ENCODE measurements at regions not wholly inside any gene's neighbourhood (a gene's known extent, or its start where the extent isn't known, plus 50 kb on each side); places are given as distances from the start of the nearest gene placed in this dataset.

DNA sequence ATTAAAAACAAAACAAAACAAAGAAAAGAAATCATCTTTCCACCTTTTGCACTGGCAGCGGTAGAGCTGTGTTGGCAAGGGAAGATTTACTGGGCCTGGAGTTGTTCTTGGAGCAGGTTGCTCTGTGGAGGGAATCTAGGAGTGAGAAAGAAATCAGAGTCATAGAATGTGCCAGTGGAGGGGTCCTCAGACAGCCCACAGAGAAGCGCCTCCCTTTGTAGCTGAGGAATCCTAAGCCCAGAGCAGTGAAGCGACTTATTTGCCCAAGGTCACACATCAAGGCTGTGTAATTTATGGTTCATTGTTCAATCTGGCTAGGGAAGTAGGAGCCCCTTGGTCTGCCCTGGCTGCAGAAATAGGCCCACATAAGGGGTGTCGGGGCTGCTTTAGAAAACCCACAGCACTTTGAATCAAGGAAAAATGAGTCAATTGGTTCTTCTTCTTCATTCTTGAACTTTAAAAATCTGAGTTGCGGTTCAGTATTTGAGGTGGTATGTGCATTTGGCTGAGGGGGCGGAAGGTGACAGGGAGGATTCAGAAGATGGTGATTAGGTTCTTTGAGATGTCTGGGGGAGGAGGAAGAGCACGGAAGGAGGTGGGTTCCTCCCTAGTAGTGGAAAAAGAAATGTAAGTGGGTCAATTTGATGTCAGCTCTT, 253.7 kb downstream of the PTEN start:
- TF ChIP-seq, protein P1, sequence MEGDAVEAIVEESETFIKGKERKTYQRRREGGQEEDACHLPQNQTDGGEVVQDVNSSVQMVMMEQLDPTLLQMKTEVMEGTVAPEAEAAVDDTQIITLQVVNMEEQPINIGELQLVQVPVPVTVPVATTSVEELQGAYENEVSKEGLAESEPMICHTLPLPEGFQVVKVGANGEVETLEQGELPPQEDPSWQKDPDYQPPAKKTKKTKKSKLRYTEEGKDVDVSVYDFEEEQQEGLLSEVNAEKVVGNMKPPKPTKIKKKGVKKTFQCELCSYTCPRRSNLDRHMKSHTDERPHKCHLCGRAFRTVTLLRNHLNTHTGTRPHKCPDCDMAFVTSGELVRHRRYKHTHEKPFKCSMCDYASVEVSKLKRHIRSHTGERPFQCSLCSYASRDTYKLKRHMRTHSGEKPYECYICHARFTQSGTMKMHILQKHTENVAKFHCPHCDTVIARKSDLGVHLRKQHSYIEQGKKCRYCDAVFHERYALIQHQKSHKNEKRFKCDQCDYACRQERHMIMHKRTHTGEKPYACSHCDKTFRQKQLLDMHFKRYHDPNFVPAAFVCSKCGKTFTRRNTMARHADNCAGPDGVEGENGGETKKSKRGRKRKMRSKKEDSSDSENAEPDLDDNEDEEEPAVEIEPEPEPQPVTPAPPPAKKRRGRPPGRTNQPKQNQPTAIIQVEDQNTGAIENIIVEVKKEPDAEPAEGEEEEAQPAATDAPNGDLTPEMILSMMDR (conservative IDR thresholded peaks at IDR 0.05; ENCODE audit: low read depth, low read length): no peak
- no peak for TF ChIP-seq EZH2 (IDR thresholded peaks at IDR 0.05; ENCODE audit: borderline replicate concordance, low read depth, low read length, poor library complexity, severe bottlenecking)

Measured in A673 (cell line).